Ishikawa (cell line): ENCODE measurements at regions not wholly inside any gene's neighbourhood (a gene's known extent, or its start where the extent isn't known, plus 50 kb on each side); places are given as distances from the start of the nearest gene placed in this dataset.

Experiments used
- CEBPB ChIP-seq: IDR thresholded peaks from 2 replicates; pipeline ENCODE4 v1.6.1; 2012
- CREB1 ChIP-seq: IDR thresholded peaks from 2 replicates; pipeline ENCODE4 v1.6.1; 2012; ENCODE audit warnings: low read depth
- EP300 ChIP-seq: IDR thresholded peaks from 2 replicates; pipeline ENCODE4 v1.6.1; 2012; ENCODE audit warnings: borderline replicate concordance
- FOXM1 ChIP-seq: IDR thresholded peaks from 2 replicates; pipeline ENCODE4 v1.6.1; 2012; ENCODE audit warnings: low read depth, borderline replicate concordance
- MAX ChIP-seq: IDR thresholded peaks from 2 replicates; pipeline ENCODE4 v1.6.1; 2012
- NFIC ChIP-seq: IDR thresholded peaks from 2 replicates; pipeline ENCODE4 v1.6.1; 2012
- RAD21 ChIP-seq: IDR thresholded peaks from 2 replicates; pipeline ENCODE4 v1.6.1; 2012; ENCODE audit warnings: low read depth
- REST ChIP-seq: IDR thresholded peaks from 2 replicates; pipeline ENCODE4 v1.6.1; 2012; ENCODE audit warnings: low read depth, mild to moderate bottlenecking
- TAF1 ChIP-seq: IDR thresholded peaks from 2 replicates; pipeline ENCODE4 v1.6.1; 2012; ENCODE audit warnings: low read depth, mild to moderate bottlenecking
- TCF12 ChIP-seq: IDR thresholded peaks from 2 replicates; pipeline ENCODE4 v1.6.1; 2012; ENCODE audit warnings: low read depth
- TEAD4 ChIP-seq: IDR thresholded peaks from 2 replicates; pipeline ENCODE4 v1.6.1; 2012
- YY1 ChIP-seq: IDR thresholded peaks from 2 replicates; pipeline ENCODE4 v1.6.1; 2012; ENCODE audit warnings: low read depth
- ZBTB7A ChIP-seq: IDR thresholded peaks from 2 replicates; pipeline ENCODE4 v1.6.1; 2012; ENCODE audit warnings: low read depth

GRCh38 chr18:78501251-78501650, 478.4 kb upstream of the SALL3 start:
- TF ChIP-seq NFIC (no peak), RAD21 (no peak), CEBPB (no peak), REST (no peak), MAX (no peak), TEAD4 (no peak), TCF12 (no peak), YY1 (no peak), TAF1 (no peak), EP300 (no peak), FOXM1 (no peak), CREB1 (no peak), ZBTB7A (no peak)
